A673 (cell line): ENCODE measurements at regions not wholly inside any gene's neighbourhood (a gene's known extent, or its start where the extent isn't known, plus 50 kb on each side); places are given as distances from the start of the nearest gene placed in this dataset.

ENCODE experiments used
- EZH2 ChIP-seq: fragments of 200-600 bp; sonication (generic); IDR thresholded peaks from 2 replicates; pipeline ENCODE4 v1.6.1; 2017; ENCODE audit warnings: borderline replicate concordance, low read depth, mild to moderate bottlenecking, mixed read lengths, antibody characterized with exemption, low read length; ENCODE audit not compliant: poor library complexity, severe bottlenecking
- TF ChIP-seq, protein P1 (sequence below): fragments of 300-800, 200-600 bp; sonication (generic); conservative IDR thresholded peaks from 2 replicates; pipeline ENCODE4 v1.5.1; 2017; ENCODE audit warnings: low read depth, mild to moderate bottlenecking, antibody characterized with exemption, low read length, moderate library complexity, mixed read lengths

GRCh38 chr5:167952278-167952995, 339.0 kb upstream of the WWC1 start:
- TF ChIP-seq, protein P1, sequence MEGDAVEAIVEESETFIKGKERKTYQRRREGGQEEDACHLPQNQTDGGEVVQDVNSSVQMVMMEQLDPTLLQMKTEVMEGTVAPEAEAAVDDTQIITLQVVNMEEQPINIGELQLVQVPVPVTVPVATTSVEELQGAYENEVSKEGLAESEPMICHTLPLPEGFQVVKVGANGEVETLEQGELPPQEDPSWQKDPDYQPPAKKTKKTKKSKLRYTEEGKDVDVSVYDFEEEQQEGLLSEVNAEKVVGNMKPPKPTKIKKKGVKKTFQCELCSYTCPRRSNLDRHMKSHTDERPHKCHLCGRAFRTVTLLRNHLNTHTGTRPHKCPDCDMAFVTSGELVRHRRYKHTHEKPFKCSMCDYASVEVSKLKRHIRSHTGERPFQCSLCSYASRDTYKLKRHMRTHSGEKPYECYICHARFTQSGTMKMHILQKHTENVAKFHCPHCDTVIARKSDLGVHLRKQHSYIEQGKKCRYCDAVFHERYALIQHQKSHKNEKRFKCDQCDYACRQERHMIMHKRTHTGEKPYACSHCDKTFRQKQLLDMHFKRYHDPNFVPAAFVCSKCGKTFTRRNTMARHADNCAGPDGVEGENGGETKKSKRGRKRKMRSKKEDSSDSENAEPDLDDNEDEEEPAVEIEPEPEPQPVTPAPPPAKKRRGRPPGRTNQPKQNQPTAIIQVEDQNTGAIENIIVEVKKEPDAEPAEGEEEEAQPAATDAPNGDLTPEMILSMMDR: no peak
- no peak for TF ChIP-seq EZH2
